Smooth muscle cell (in vitro differentiated cells): ENCODE measurements at regions not wholly inside any gene's neighbourhood (a gene's known extent, or its start where the extent isn't known, plus 50 kb on each side); places are given as distances from the start of the nearest gene placed in this dataset.

ENCODE experiments used
- DNase-seq: peaks from one replicate; lab custom pipeline; 2025; ENCODE audit not compliant: unreplicated experiment; lab: John Stamatoyannopoulos, UW
- H2AFZ ChIP-seq: fragments of 200-600 bp; sonication (generic); 2 replicates; pipeline ENCODE4 v1.6.0; 2016; ENCODE audit warnings: antibody characterized with exemption, low read depth, mild to moderate bottlenecking
- H3F3A ChIP-seq: fragments of 200-600 bp; sonication (generic); 2 replicates; pipeline ENCODE4 v1.6.0; 2017; ENCODE audit warnings: antibody characterized with exemption, low read depth
- H3K27ac ChIP-seq: fragments of 200-600 bp; sonication (generic); 2 replicates; pipeline ENCODE4 v1.5.1; 2016; ENCODE audit warnings: low read depth, mild to moderate bottlenecking
- H3K27me3 ChIP-seq: fragments of 200-600 bp; sonication (generic); 2 replicates; pipeline ENCODE4 v1.6.1; 2016; ENCODE audit warnings: low read depth, mild to moderate bottlenecking
- H3K36me3 ChIP-seq: fragments of 200-600 bp; sonication (generic); 2 replicates; pipeline ENCODE4 v1.5.1; 2016; ENCODE audit warnings: low read depth
- H3K4me1 ChIP-seq: fragments of 200-600 bp; sonication (generic); 2 replicates; pipeline ENCODE4 v1.5.1; 2016; ENCODE audit warnings: low read depth
- H3K4me2 ChIP-seq: fragments of 200-600 bp; sonication (generic); 2 replicates; pipeline ENCODE4 v1.6.0; 2016; ENCODE audit warnings: mild to moderate bottlenecking
- H3K4me3 ChIP-seq: fragments of 200-600 bp; sonication (generic); 2 replicates; pipeline ENCODE4 v1.5.1; 2016; ENCODE audit warnings: mild to moderate bottlenecking
- H3K79me2 ChIP-seq: fragments of 200-600 bp; sonication (generic); 2 replicates; pipeline ENCODE4 v1.6.0; 2016; ENCODE audit warnings: low read depth, mild to moderate bottlenecking
- H3K9ac ChIP-seq: fragments of 200-600 bp; sonication (generic); 2 replicates; pipeline ENCODE4 v1.6.0; 2016; ENCODE audit warnings: low read depth
- H3K9me3 ChIP-seq: fragments of 200-600 bp; sonication (generic); replicated peaks from 2 replicates; pipeline ENCODE4 v1.5.1; 2016; ENCODE audit warnings: low read depth
- H4K20me1 ChIP-seq: fragments of 200-600 bp; sonication (generic); 2 replicates; pipeline ENCODE4 v1.6.0; 2016; ENCODE audit warnings: low read depth
- CTCF ChIP-seq: fragments of 200-600 bp; sonication (generic); IDR thresholded peaks from 2 replicates; pipeline ENCODE4 v1.5.1; 2017; ENCODE audit warnings: borderline replicate concordance, mild to moderate bottlenecking, antibody characterized with exemption; ENCODE audit not compliant: insufficient read depth, poor library complexity, severe bottlenecking
- WGBS: methylation state at CpG from one replicate; pipeline ENCODE4 v1.1.7; 2016; ENCODE audit warnings: low lambda C conversion rate; 5-methylcytosine and 5-hydroxymethylcytosine counted together

DNA sequence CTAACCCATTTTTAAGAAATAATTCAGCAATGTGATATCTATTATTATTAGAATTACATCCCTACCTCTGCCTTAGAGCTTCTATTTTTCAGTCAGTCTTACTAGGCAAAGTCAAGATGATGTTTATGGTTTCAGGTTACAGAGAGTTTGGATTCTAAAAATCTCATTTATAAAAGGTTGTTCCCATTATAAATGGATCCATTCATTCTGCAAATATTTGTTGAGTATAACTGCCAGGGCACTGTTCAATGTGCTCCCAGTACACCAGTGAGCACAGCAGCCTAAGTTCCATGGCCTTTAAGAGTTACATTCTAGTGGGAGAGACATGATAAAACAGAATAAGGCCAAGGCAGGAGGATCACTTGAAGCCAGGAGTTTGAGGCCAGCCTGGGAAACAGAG is 75.9 kb upstream of the EYA4 start:
- Histone ChIP-seq H3K36me3 (no peaks in the 10 kb centered on the region), H3K27ac (no peak overlapping the region), H3F3A (no peaks in the 10 kb centered on the region), H2AFZ (no peak overlapping the region), H4K20me1 (no peaks in the 10 kb centered on the region), H3K27me3 (no peaks in the 10 kb centered on the region), H3K4me3 (no peak overlapping the region), H3K9ac (no peak overlapping the region), H3K4me2 (no peak overlapping the region), H3K4me1 (no peaks in the 10 kb centered on the region), H3K9me3 (no peaks in the 10 kb centered on the region), H3K79me2 (no peaks in the 10 kb centered on the region)
- no peak for TF ChIP-seq CTCF
- no peak for DNase-seq

- no peak overlapping the region for H3K4me3 ChIP-seq
- H3K4me2 ChIP-seq, result no peak overlapping the region
- no peak for TF ChIP-seq CTCF
- no peak overlapping the region for H3K27ac ChIP-seq
- H3K9me3 ChIP-seq, result no peaks in the 10 kb centered on the region
- DNase-seq, result no peak
- no peaks in the 10 kb centered on the region for H4K20me1 ChIP-seq
- H2AFZ ChIP-seq, result no peak overlapping the region
- WGBS, result 77% methylated on average over 4 of the region's 4 CpGs
- no peaks in the 10 kb centered on the region for H3K4me1 ChIP-seq
- no peak overlapping the region for H3K9ac ChIP-seq
- H3K36me3 ChIP-seq, result no peaks in the 10 kb centered on the region
- H3K27me3 ChIP-seq, result no peaks in the 10 kb centered on the region
- H3F3A ChIP-seq, result no peaks in the 10 kb centered on the region
- no peaks in the 10 kb centered on the region for H3K79me2 ChIP-seq
Measured at GRCh38 chr6:133166766-133167165, 74.4 kb upstream of the EYA4 start.

DNA sequence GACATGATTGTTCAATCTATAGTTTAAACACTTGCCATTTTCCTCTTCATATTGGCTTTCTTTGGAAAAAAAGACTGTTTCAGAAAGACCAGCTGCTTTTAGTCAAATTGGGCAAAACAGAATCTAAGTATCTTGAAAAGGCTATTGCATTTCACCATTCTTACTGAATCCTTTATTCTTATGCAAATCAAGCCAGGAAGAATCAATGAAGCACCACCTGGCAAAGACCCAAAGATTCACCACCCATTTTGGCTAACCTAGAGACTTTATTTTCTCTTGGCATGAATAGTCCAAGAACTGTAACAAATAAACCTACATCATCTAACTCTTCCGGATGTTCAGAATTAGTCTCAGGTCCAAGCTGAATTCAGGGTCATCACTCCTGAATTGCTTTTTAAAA is 71.3 kb upstream of the EYA4 start:
- Histone ChIP-seq H3K9me3 (no peaks in the 10 kb centered on the region), H3K27me3 (no peaks in the 10 kb centered on the region), H3K79me2 (no peaks in the 10 kb centered on the region), H3F3A (no peaks in the 10 kb centered on the region), H3K4me3 (no peak overlapping the region), H3K27ac (no peak overlapping the region), H3K4me1 (no peaks in the 10 kb centered on the region), H3K36me3 (no peaks in the 10 kb centered on the region), H3K4me2 (no peak overlapping the region), H2AFZ (no peak overlapping the region), H3K9ac (no peak overlapping the region), H4K20me1 (no peaks in the 10 kb centered on the region)
- no peak for TF ChIP-seq CTCF
- 97% methylated on average over 1 of the region's 1 CpG for WGBS
- DNase-seq, result no peak

GRCh38 chr6:133170602-133171001 is 70.6 kb upstream of the EYA4 start:
- H3K79me2 ChIP-seq, result no peaks in the 10 kb centered on the region
- no peak overlapping the region for H3K27ac ChIP-seq
- no peaks in the 10 kb centered on the region for H3K4me1 ChIP-seq
- no peak overlapping the region for H3K9ac ChIP-seq
- no peaks in the 10 kb centered on the region for H3K9me3 ChIP-seq
- no peaks in the 10 kb centered on the region for H3K36me3 ChIP-seq
- TF ChIP-seq CTCF, result no peak
- no peaks in the 10 kb centered on the region for H4K20me1 ChIP-seq
- H3F3A ChIP-seq, result no peaks in the 10 kb centered on the region
- H2AFZ ChIP-seq, result no peak overlapping the region
- H3K27me3 ChIP-seq, result no peaks in the 10 kb centered on the region
- DNase-seq, result no peak
- no peak overlapping the region for H3K4me2 ChIP-seq
- no peak overlapping the region for H3K4me3 ChIP-seq
